H9 (cell line): ENCODE measurements at regions not wholly inside any gene's neighbourhood (a gene's known extent, or its start where the extent isn't known, plus 50 kb on each side); places are given as distances from the start of the nearest gene placed in this dataset.

Experiments used
- DNase-seq: peaks from one replicate; pipeline ENCODE4 v3.0.0-alpha.2; 2017
- H2AFZ ChIP-seq: one replicate; pipeline ENCODE4 v1.6.1; 2013; ENCODE audit warnings: mild to moderate bottlenecking, low read length, control low read depth, moderate library complexity
- H2AK5ac ChIP-seq: 2 replicates; pipeline ENCODE4 v1.6.1; 2013; ENCODE audit warnings: low read length, control low read depth, mixed read lengths; ENCODE audit not compliant: insufficient read length
- H2BK120ac ChIP-seq: one replicate; pipeline ENCODE4 v1.6.1; 2013; ENCODE audit warnings: low read depth, mild to moderate bottlenecking, low read length, control low read depth, inconsistent platforms; ENCODE audit not compliant: poor library complexity, severe bottlenecking
- H2BK12ac ChIP-seq: 2 replicates; pipeline ENCODE4 v1.6.1; 2013; ENCODE audit warnings: low read length, control low read depth, mixed read lengths, low read depth; ENCODE audit not compliant: insufficient read length
- H2BK15ac ChIP-seq: 2 replicates; pipeline ENCODE4 v1.6.1; 2013; ENCODE audit warnings: low read depth, low read length, control low read depth
- H2BK20ac ChIP-seq: one replicate; pipeline ENCODE4 v1.6.1; 2013; ENCODE audit warnings: low read depth, mild to moderate bottlenecking, low read length, control low read depth, inconsistent platforms; ENCODE audit not compliant: poor library complexity, severe bottlenecking
- H2BK5ac ChIP-seq: 2 replicates; pipeline ENCODE4 v1.6.1; 2013; ENCODE audit warnings: low read length, control low read depth, mixed read lengths; ENCODE audit not compliant: insufficient read length
- H3K14ac ChIP-seq: 2 replicates; pipeline ENCODE4 v1.6.1; 2013; ENCODE audit warnings: low read length, control low read depth; ENCODE audit not compliant: insufficient read depth
- H3K18ac ChIP-seq: 2 replicates; pipeline ENCODE4 v1.6.1; 2013; ENCODE audit warnings: low read depth, mild to moderate bottlenecking, mixed read lengths, low read length, control low read depth; ENCODE audit not compliant: insufficient read length
- H3K23ac ChIP-seq: 2 replicates; pipeline ENCODE4 v1.6.1; 2013; ENCODE audit warnings: low read length, control low read depth, mixed read lengths, low read depth; ENCODE audit not compliant: insufficient read length
- H3K23me2 ChIP-seq: 2 replicates; pipeline ENCODE4 v1.6.1; 2013; ENCODE audit warnings: low read depth, mild to moderate bottlenecking, mixed read lengths, low read length, control low read depth; ENCODE audit not compliant: insufficient read length, poor library complexity, severe bottlenecking
- H3K27ac ChIP-seq: 2 replicates; pipeline ENCODE4 v1.5.1; 2013; ENCODE audit warnings: low read length, control low read depth, mixed read lengths, low read depth; ENCODE audit not compliant: insufficient read length
- H3K27me3 ChIP-seq: 2 replicates; pipeline ENCODE4 v1.6.1; 2013; ENCODE audit warnings: low read length, control low read depth, inconsistent platforms; ENCODE audit not compliant: insufficient read depth
- H3K4ac ChIP-seq: 2 replicates; pipeline ENCODE4 v1.6.1; 2013; ENCODE audit warnings: low read depth, mild to moderate bottlenecking, control low read depth, inconsistent platforms, low read length, moderate library complexity
- H3K4me1 ChIP-seq: 2 replicates; pipeline ENCODE4 v1.6.1; 2013; ENCODE audit warnings: low read length, control low read depth, inconsistent platforms; ENCODE audit not compliant: insufficient read depth
- H3K4me2 ChIP-seq: 2 replicates; pipeline ENCODE4 v1.6.1; 2013; ENCODE audit warnings: low read length, control low read depth, mixed read lengths; ENCODE audit not compliant: insufficient read length, insufficient read depth
- H3K56ac ChIP-seq: 2 replicates; pipeline ENCODE4 v1.6.1; 2013; ENCODE audit warnings: low read depth, mild to moderate bottlenecking, mixed read lengths, low read length, control low read depth; ENCODE audit not compliant: insufficient read length
- H3K79me1 ChIP-seq: 2 replicates; pipeline ENCODE4 v1.6.1; 2013; ENCODE audit warnings: low read depth, mild to moderate bottlenecking, moderate library complexity, low read length, control low read depth, inconsistent platforms; ENCODE audit not compliant: insufficient read depth, poor library complexity, severe bottlenecking
- H3K79me2 ChIP-seq: 2 replicates; pipeline ENCODE4 v1.6.1; 2013; ENCODE audit warnings: low read length, control low read depth, inconsistent platforms; ENCODE audit not compliant: insufficient read depth
- H3K9ac ChIP-seq: 2 replicates; pipeline ENCODE4 v1.6.1; 2013; ENCODE audit warnings: low read length, control low read depth, mixed read lengths; ENCODE audit not compliant: insufficient read length; ENCODE audit errors: extremely low read depth
- H3K9me3 ChIP-seq: one replicate; pipeline ENCODE4 v1.6.1; 2013; ENCODE audit warnings: low read depth, low read length, inconsistent platforms; ENCODE audit not compliant: control insufficient read depth
- H3T11ph ChIP-seq: one replicate; pipeline ENCODE4 v1.6.1; 2013; ENCODE audit warnings: mild to moderate bottlenecking, low read length, control low read depth, inconsistent platforms
- H4K20me1 ChIP-seq: one replicate; pipeline ENCODE4 v1.6.1; 2013; ENCODE audit not compliant: control insufficient read depth, insufficient read length, insufficient read depth
- H4K5ac ChIP-seq: 2 replicates; pipeline ENCODE4 v1.6.1; 2013; ENCODE audit warnings: low read depth, mild to moderate bottlenecking, mixed read lengths, low read length, control low read depth; ENCODE audit not compliant: insufficient read length
- H4K8ac ChIP-seq: replicated peaks from 2 replicates; pipeline ENCODE4 v1.6.1; 2013; ENCODE audit warnings: low read length, control low read depth, mixed read lengths, low read depth; ENCODE audit not compliant: insufficient read length
- H4K91ac ChIP-seq: 2 replicates; pipeline ENCODE4 v1.6.1; 2013; ENCODE audit warnings: low read depth, mild to moderate bottlenecking, moderate library complexity, mixed read lengths, low read length, control low read depth; ENCODE audit not compliant: insufficient read length
- H3K27ac Mint-ChIP-seq, 3 experiments: 2 replicates in 2 of 3; 3 replicates in 1 of 3; pipeline ENCODE4 v1.8.0; 2020 to 2021; ENCODE audit warnings: mixed read lengths in 3 of 3, mild to moderate bottlenecking in 1 of 3, moderate library complexity in 1 of 3
- H3K27me3 Mint-ChIP-seq: 2 replicates; pipeline ENCODE4 v1.8.0; 2021; ENCODE audit warnings: low read depth, mild to moderate bottlenecking, moderate library complexity, mixed read lengths
- H3K36me3 Mint-ChIP-seq, 3 experiments: 2 replicates in 2 of 3; 3 replicates in 1 of 3; pipeline ENCODE4 v1.8.0; 2020 to 2021; ENCODE audit warnings: low read depth in 3 of 3, mixed read lengths in 3 of 3; ENCODE audit not compliant: insufficient read depth in 1 of 3
- H3K4me1 Mint-ChIP-seq, 2 experiments: 2 replicates each; pipeline ENCODE4 v1.8.0; 2020; ENCODE audit warnings: mixed read lengths in 2 of 2
- H3K4me3 Mint-ChIP-seq, 2 experiments: 2 replicates in 1 of 2; 3 replicates in 1 of 2; pipeline ENCODE4 v1.8.0; 2020 to 2021; ENCODE audit warnings: mild to moderate bottlenecking in 2 of 2, mixed read lengths in 2 of 2, moderate library complexity in 1 of 2
- H3K9me3 Mint-ChIP-seq, 2 experiments: 2 replicates in 1 of 2; 3 replicates in 1 of 2; pipeline ENCODE4 v1.8.0; 2020; ENCODE audit warnings: mild to moderate bottlenecking in 2 of 2, mixed read lengths in 2 of 2, moderate library complexity in 1 of 2
- CTCF ChIP-seq: fragments of 200-600 bp; sonication (generic); conservative IDR thresholded peaks from 3 replicates; pipeline ENCODE4 v1.8.0; 2021; ENCODE audit warnings: antibody characterized with exemption, mild to moderate bottlenecking
- WGBS: extraction: QIAGEN DNeasy Blood & Tissue Kit; methylation state at CpG from one replicate; pipeline ENCODE4 v1.1.7; 2013; ENCODE audit warnings: missing lambda C conversion rate, low lambda C conversion rate, mixed read lengths; ENCODE audit not compliant: insufficient read length; ENCODE audit errors: extremely low coverage; 5-methylcytosine and 5-hydroxymethylcytosine counted together

GRCh38 chr7:53246957-53247356, 211.5 kb downstream of the POM121L12 start:
- Histone ChIP-seq H2BK20ac (no peak overlapping the region), H4K5ac (no peak overlapping the region), H3K27me3 (no peaks in the 10 kb centered on the region), H2BK15ac (no peak overlapping the region), H3K9ac (no peak overlapping the region), H3K9me3 (no peaks in the 10 kb centered on the region), H2BK5ac (no peak overlapping the region), H4K91ac (no peak overlapping the region), H3K18ac (no peak overlapping the region), H2AK5ac (no peak overlapping the region), H3K4me1 (no peaks in the 10 kb centered on the region), H3T11ph (no peak overlapping the region), H3K79me1 (no peaks in the 10 kb centered on the region), H3K14ac (no peak overlapping the region), H2BK12ac (no peak overlapping the region), H3K56ac (no peak overlapping the region), H3K23me2 (no peaks in the 10 kb centered on the region), H3K79me2 (no peaks in the 10 kb centered on the region), H2AFZ (no peak overlapping the region), H4K20me1 (no peaks in the 10 kb centered on the region), H3K4ac (no peak overlapping the region), H2BK120ac (no peak overlapping the region), H3K23ac (no peak overlapping the region), H3K27ac (no peak overlapping the region), H3K4me2 (no peak overlapping the region), H4K8ac (no peak overlapping the region)
- Mint-ChIP-seq H3K27me3 (no peaks in the 10 kb centered on the region; the same call in 1 of the 2 replicates), H3K36me3 (peaks cover 0 to 3% (median 0%) of the 10 kb centered on the region in 3 experiments; a peak in 1 of 7 replicates), H3K4me3 (no peak overlapping the region), H3K4me1 (peaks cover 12 to 14% of the 10 kb centered on the region in 2 experiments), H3K27ac (peak overlapping the region in 1 of 3 experiments; percentile 45; a peak in 1 of 7 replicates), H3K9me3 (no peaks in the 10 kb centered on the region; a peak in 3 of 5 replicates)
- no CpG with 5 or more reads among the region's 1 CpG for WGBS
- no peak for TF ChIP-seq CTCF
- no peak for DNase-seq
